GM12878 (cell line): ENCODE measurements at regions not wholly inside any gene's neighbourhood (a gene's known extent, or its start where the extent isn't known, plus 50 kb on each side); places are given as distances from the start of the nearest gene placed in this dataset.

Experiments used
- ATAC-seq: fragments of 200-7000 bp; cut with Tn5 transposase; 3 replicates; pipeline ENCODE4 v1.9.1; 2020; ENCODE audit warnings: mild to moderate bottlenecking, moderate library complexity
- BruUV-seq: library from RNA; stranded (reverse); fragments of 400-500 nt; replicated peaks from 2 replicates; lab custom pipeline; 2021; lab: Mats Ljungman, UMichigan
- CTCF ChIA-PET: fragments of 300-600 bp; sonication (Branson Sonifier 250); formaldehyde crosslinking; extraction: SDS; loops from one replicate; lab custom pipeline; 2021; ENCODE audit warnings: inconsistent platforms; lab: Yijun Ruan, JAX
- POLR2A ChIA-PET: fragments of 350-600 bp; formaldehyde crosslinking; extraction: SDS; loops from one replicate; lab custom pipeline; 2021; ENCODE audit warnings: inconsistent platforms; lab: Charles Lee
- RAD21 ChIA-PET: fragments of 300-600 bp; sonication (Branson Sonifier 250); formaldehyde crosslinking; loops from one replicate; lab custom pipeline; 2023; ENCODE audit warnings: antibody characterized with exemption; ENCODE audit not compliant: unreplicated experiment; lab: Charles Lee
- SMC1A ChIA-PET: fragments of 300-600 bp; sonication (Branson Sonifier 250); formaldehyde crosslinking; loops from one replicate; lab custom pipeline; 2023; ENCODE audit not compliant: unreplicated experiment, uncharacterized antibody; lab: Charles Lee
- DNase-seq: peaks from one replicate; pipeline ENCODE4 v3.0.0-alpha.2; 2011; ENCODE audit warnings: low read depth, low spot score
- FAIRE-seq: peaks from 3 replicates; lab custom pipeline; 2011; peaks lifted over from hg19 to GRCh38; lab: Jason Lieb, UNC
- H2AFZ ChIP-seq: 2 replicates; pipeline ENCODE4 v1.6.0; 2011; ENCODE audit warnings: low read depth, low read length, control low read depth; ENCODE audit not compliant: control insufficient read depth
- H3K27ac ChIP-seq: 2 replicates; pipeline ENCODE4 v1.5.1; 2011; ENCODE audit warnings: control low read depth; ENCODE audit not compliant: control insufficient read depth, insufficient read depth
- H3K27me3 ChIP-seq, 2 experiments: replicated peaks in 1 of 2; 2 replicates each; pipeline versions ENCODE4 v1.6.0 to v1.6.1; 2011; ENCODE audit warnings: low read length in 1 of 2; ENCODE audit not compliant: control insufficient read depth in 2 of 2, insufficient read depth in 2 of 2
- H3K36me3 ChIP-seq, 2 experiments: 2 replicates each; pipeline ENCODE4 v1.5.1; 2011; ENCODE audit warnings: low read length in 1 of 2; ENCODE audit not compliant: control insufficient read depth in 2 of 2, insufficient read depth in 2 of 2
- H3K4me1 ChIP-seq: 2 replicates; pipeline ENCODE4 v1.6.1; 2011; ENCODE audit warnings: mild to moderate bottlenecking, low read length, moderate library complexity, mixed read lengths; ENCODE audit not compliant: control insufficient read depth, insufficient read depth
- H3K4me2 ChIP-seq: 2 replicates; pipeline ENCODE4 v1.6.0; 2011; ENCODE audit warnings: control low read depth; ENCODE audit not compliant: control insufficient read depth, insufficient read depth
- H3K4me3 ChIP-seq: fragments of 200-600 bp; sonication (generic); 2 replicates; pipeline ENCODE4 v1.5.1; 2016
- H3K79me2 ChIP-seq: 2 replicates; pipeline ENCODE4 v1.6.0; 2011; ENCODE audit warnings: low read length; ENCODE audit not compliant: control insufficient read depth, insufficient read depth
- H3K9ac ChIP-seq: 2 replicates; pipeline ENCODE4 v1.8.0; 2011; ENCODE audit warnings: low read length, control low read depth, mixed read lengths; ENCODE audit not compliant: control insufficient read depth, insufficient read depth
- H3K9me3 ChIP-seq: replicated peaks from 3 replicates; pipeline ENCODE4 v1.5.1; 2011; ENCODE audit warnings: mild to moderate bottlenecking, low read length; ENCODE audit not compliant: control insufficient read depth, insufficient read depth
- H4K20me1 ChIP-seq: 2 replicates; pipeline ENCODE4 v1.6.0; 2011; ENCODE audit not compliant: control insufficient read depth, insufficient read depth
- CBFB ChIP-seq: IDR thresholded peaks from 2 replicates; pipeline ENCODE4 v1.6.1; 2016; ENCODE audit warnings: antibody characterized with exemption, low read depth
- GABPA ChIP-seq: IDR thresholded peaks from 2 replicates; pipeline ENCODE4 v1.6.1; 2014; ENCODE audit warnings: antibody characterized with exemption, low read depth, mild to moderate bottlenecking, inconsistent platforms
- IKZF2 ChIP-seq, 2 experiments: fragments of 450-650 bp; IDR thresholded peaks; 2 replicates each; pipeline ENCODE4 v1.6.1; 2017; ENCODE audit warnings: mild to moderate bottlenecking in 2 of 2, moderate library complexity in 2 of 2
- KLF5 ChIP-seq: fragments of 450-650 bp; IDR thresholded peaks from 2 replicates; pipeline ENCODE4 v1.6.1; 2014; ENCODE audit warnings: mild to moderate bottlenecking; ENCODE audit not compliant: partially characterized antibody
- MEF2B ChIP-seq: fragments of 450-650 bp; IDR thresholded peaks from 2 replicates; pipeline ENCODE4 v1.6.1; 2018; ENCODE audit warnings: mild to moderate bottlenecking, moderate library complexity; ENCODE audit not compliant: partially characterized antibody, poor library complexity, severe bottlenecking
- MYC ChIP-seq: IDR thresholded peaks from 2 replicates; pipeline ENCODE4 v1.6.1; 2011; ENCODE audit warnings: mild to moderate bottlenecking, low read length, moderate library complexity, inconsistent platforms; ENCODE audit not compliant: insufficient read depth, insufficient replicate concordance, insufficient read length, severe bottlenecking
- NBN ChIP-seq: fragments of 450-650 bp; IDR thresholded peaks from 2 replicates; pipeline ENCODE4 v1.6.1; 2016
- NFYA ChIP-seq: IDR thresholded peaks from 2 replicates; pipeline ENCODE4 v1.6.1; 2011; ENCODE audit warnings: low read depth, mild to moderate bottlenecking, low read length, improper control_type of control experiment, borderline replicate concordance
- TAF1 ChIP-seq: IDR thresholded peaks from 2 replicates; pipeline ENCODE4 v1.6.1; 2011; ENCODE audit warnings: mild to moderate bottlenecking, low read depth, low read length, borderline replicate concordance
- YBX1 ChIP-seq: fragments of 450-650 bp; IDR thresholded peaks from 2 replicates; pipeline ENCODE4 v1.6.1; 2016; ENCODE audit warnings: antibody characterized with exemption
- ZNF207 ChIP-seq: fragments of 450-650 bp; IDR thresholded peaks from 2 replicates; pipeline ENCODE4 v1.6.1; 2014; ENCODE audit warnings: antibody characterized with exemption, mild to moderate bottlenecking, borderline replicate concordance
- ZNF384 ChIP-seq: IDR thresholded peaks from 2 replicates; pipeline ENCODE4 v1.6.1; 2012; ENCODE audit warnings: low read depth, mild to moderate bottlenecking, low read length, improper control_type of control experiment, borderline replicate concordance
- ZNF622 ChIP-seq: fragments of 450-650 bp; IDR thresholded peaks from 2 replicates; pipeline ENCODE4 v1.6.1; 2017; ENCODE audit warnings: mild to moderate bottlenecking, inconsistent platforms
- WGBS: methylation state at CpG from one replicate; pipeline ENCODE4 v1.1.6; 2016; ENCODE audit warnings: low lambda C conversion rate; ENCODE audit not compliant: insufficient replicate concordance, insufficient coverage; ENCODE audit errors: missing lambda C conversion rate; 5-methylcytosine and 5-hydroxymethylcytosine counted together
- in situ Hi-C: fragments of 300-500 bp; cut with MboI; formaldehyde crosslinking; loops from 9 replicates; pipeline ENCODE4 v1.14.3; 2018; ENCODE audit warnings: mixed read lengths
- intact Hi-C: fragments of 100-400 bp; cut with micrococcal nuclease; formaldehyde crosslinking; loops from one replicate; pipeline ENCODE4 v1.14.2; 2022; ENCODE audit not compliant: unreplicated experiment
- TF ChIP-seq, protein P1 (sequence below): fragments of 450-650 bp; IDR thresholded peaks from 2 replicates; pipeline ENCODE4 v1.6.1; 2016; ENCODE audit warnings: mild to moderate bottlenecking
- TF ChIP-seq, protein P2 (sequence below): fragments of 450-650 bp; IDR thresholded peaks from 2 replicates; pipeline ENCODE4 v1.6.1; 2018; ENCODE audit warnings: borderline replicate concordance, mild to moderate bottlenecking; ENCODE audit not compliant: partially characterized antibody
- TF ChIP-seq, protein P3 (sequence below), 3 experiments: IDR thresholded peaks in 2 of 3; conservative IDR thresholded peaks in 1 of 3; 2 replicates each; pipeline ENCODE4 v1.5.1; 2011; ENCODE audit warnings: low read depth in 3 of 3, low read length in 3 of 3, mild to moderate bottlenecking in 3 of 3, control low read depth in 2 of 3, moderate library complexity in 2 of 3, inconsistent platforms in 1 of 3, mixed read lengths in 1 of 3; ENCODE audit not compliant: control insufficient read depth in 2 of 3, insufficient read depth in 1 of 3; ENCODE audit errors: extremely low read depth in 1 of 3
- TF ChIP-seq, protein P4 (sequence below): fragments of 150-350 bp; IDR thresholded peaks from 2 replicates; pipeline ENCODE4 v1.6.1; 2014; ENCODE audit warnings: mild to moderate bottlenecking, low read depth, low read length

DNA sequence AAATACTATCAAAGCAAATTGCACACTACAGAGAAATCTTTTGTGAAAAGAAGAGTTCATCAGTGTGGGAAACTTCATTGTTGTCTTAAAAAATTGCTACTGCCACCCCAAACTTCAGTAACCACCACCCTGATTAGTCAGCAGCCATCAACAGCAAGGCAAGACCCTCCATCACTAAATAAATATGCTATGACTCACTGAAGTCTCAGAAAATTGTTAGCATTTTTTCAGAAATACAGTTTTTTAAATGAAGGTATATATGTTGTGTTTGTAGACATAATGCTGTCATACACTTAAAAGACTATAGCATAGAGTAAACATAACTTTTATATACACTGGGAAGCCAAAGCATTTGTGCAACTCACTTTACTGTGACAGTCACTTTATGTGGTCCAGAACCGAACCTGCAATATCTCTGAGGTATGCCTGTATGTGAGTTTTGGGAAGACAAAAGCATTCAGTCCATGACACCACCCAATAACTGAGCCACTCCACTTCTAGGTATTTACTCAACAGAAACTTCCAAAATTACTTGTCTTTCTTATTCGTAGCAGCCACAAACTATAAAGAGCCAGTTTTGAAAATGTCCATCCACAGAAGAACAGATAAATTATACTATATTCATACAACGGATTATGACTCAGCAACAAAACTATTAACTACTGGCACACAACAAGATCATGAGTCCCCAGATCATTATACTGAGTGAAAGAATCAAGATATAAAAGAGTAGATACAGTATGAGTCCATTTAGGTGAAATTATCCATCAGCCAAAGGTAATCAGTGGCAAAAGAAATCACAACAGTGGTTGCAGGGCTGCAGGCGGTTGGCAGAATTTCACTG lies 649.6 kb downstream of the BCL11B start:
- Histone ChIP-seq H3K4me3 (no peak overlapping the region), H3K4me2 (no peak overlapping the region), H3K4me1 (no peaks in the 10 kb centered on the region), H3K79me2 (no peaks in the 10 kb centered on the region), H2AFZ (no peak overlapping the region), H3K36me3 (no peaks in the 10 kb centered on the region), H4K20me1 (no peaks in the 10 kb centered on the region), H3K27ac (no peak overlapping the region), H3K27me3 (no peaks in the 10 kb centered on the region), H3K9me3 (no peaks in the 10 kb centered on the region), H3K9ac (no peak overlapping the region)
- in situ Hi-C loops (no loop called here), intact Hi-C loops (no loop called here)
- ChIA-PET SMC1A (no interaction called here), CTCF (interaction anchor here (1.0 kb wide), 1 partner anchor 11 kb away, joined by 4 read pairs; no protein-coding TSS in a partner anchor), POLR2A (no interaction called here), RAD21 (no interaction called here)
- FAIRE-seq (no peak), DNase-seq (no peak), ATAC-seq (no peak)
- BruUV-seq: no TSS peak
- WGBS: 37% methylated on average over 4 of the region's 4 CpGs
- TF ChIP-seq, protein P1, sequence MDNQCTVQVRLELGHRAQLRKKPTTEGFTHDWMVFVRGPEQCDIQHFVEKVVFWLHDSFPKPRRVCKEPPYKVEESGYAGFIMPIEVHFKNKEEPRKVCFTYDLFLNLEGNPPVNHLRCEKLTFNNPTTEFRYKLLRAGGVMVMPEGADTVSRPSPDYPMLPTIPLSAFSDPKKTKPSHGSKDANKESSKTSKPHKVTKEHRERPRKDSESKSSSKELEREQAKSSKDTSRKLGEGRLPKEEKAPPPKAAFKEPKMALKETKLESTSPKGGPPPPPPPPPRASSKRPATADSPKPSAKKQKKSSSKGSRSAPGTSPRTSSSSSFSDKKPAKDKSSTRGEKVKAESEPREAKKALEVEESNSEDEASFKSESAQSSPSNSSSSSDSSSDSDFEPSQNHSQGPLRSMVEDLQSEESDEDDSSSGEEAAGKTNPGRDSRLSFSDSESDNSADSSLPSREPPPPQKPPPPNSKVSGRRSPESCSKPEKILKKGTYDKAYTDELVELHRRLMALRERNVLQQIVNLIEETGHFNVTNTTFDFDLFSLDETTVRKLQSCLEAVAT: no peak
- TF ChIP-seq MEF2B: no peak
- no peak for TF ChIP-seq NFYA
- TF ChIP-seq, protein P2, sequence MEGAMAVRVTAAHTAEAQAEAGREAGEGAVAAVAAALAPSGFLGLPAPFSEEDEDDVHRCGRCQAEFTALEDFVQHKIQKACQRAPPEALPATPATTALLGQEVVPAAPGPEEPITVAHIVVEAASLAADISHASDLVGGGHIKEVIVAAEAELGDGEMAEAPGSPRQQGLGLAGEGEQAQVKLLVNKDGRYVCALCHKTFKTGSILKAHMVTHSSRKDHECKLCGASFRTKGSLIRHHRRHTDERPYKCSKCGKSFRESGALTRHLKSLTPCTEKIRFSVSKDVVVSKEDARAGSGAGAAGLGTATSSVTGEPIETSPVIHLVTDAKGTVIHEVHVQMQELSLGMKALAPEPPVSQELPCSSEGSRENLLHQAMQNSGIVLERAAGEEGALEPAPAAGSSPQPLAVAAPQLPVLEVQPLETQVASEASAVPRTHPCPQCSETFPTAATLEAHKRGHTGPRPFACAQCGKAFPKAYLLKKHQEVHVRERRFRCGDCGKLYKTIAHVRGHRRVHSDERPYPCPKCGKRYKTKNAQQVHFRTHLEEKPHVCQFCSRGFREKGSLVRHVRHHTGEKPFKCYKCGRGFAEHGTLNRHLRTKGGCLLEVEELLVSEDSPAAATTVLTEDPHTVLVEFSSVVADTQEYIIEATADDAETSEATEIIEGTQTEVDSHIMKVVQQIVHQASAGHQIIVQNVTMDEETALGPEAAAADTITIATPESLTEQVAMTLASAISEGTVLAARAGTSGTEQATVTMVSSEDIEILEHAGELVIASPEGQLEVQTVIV: no peak
- TF ChIP-seq, protein P3, sequence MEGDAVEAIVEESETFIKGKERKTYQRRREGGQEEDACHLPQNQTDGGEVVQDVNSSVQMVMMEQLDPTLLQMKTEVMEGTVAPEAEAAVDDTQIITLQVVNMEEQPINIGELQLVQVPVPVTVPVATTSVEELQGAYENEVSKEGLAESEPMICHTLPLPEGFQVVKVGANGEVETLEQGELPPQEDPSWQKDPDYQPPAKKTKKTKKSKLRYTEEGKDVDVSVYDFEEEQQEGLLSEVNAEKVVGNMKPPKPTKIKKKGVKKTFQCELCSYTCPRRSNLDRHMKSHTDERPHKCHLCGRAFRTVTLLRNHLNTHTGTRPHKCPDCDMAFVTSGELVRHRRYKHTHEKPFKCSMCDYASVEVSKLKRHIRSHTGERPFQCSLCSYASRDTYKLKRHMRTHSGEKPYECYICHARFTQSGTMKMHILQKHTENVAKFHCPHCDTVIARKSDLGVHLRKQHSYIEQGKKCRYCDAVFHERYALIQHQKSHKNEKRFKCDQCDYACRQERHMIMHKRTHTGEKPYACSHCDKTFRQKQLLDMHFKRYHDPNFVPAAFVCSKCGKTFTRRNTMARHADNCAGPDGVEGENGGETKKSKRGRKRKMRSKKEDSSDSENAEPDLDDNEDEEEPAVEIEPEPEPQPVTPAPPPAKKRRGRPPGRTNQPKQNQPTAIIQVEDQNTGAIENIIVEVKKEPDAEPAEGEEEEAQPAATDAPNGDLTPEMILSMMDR (IDR thresholded peaks at IDR 0.05 in 2 of 3, conservative IDR thresholded peaks at IDR 0.05 in 1 of 3; ENCODE audit: control insufficient read depth in 2 of 3, extremely low read depth in 1 of 3, insufficient read depth in 1 of 3, low read depth in 3 of 3, low read length in 3 of 3): no peak
- TF ChIP-seq ZNF207: no peak
- no peak for TF ChIP-seq MYC
- TF ChIP-seq ZNF384: no peak
- TF ChIP-seq TAF1: no peak
- TF ChIP-seq, protein P4, sequence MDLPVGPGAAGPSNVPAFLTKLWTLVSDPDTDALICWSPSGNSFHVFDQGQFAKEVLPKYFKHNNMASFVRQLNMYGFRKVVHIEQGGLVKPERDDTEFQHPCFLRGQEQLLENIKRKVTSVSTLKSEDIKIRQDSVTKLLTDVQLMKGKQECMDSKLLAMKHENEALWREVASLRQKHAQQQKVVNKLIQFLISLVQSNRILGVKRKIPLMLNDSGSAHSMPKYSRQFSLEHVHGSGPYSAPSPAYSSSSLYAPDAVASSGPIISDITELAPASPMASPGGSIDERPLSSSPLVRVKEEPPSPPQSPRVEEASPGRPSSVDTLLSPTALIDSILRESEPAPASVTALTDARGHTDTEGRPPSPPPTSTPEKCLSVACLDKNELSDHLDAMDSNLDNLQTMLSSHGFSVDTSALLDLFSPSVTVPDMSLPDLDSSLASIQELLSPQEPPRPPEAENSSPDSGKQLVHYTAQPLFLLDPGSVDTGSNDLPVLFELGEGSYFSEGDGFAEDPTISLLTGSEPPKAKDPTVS: no peak
- no peak for TF ChIP-seq NBN
- no peak for TF ChIP-seq YBX1
- TF ChIP-seq GABPA: no peak
- TF ChIP-seq CBFB: no peak
- TF ChIP-seq KLF5: no peak
- no peak for TF ChIP-seq IKZF2 (IDR thresholded peaks at IDR 0.05)
- TF ChIP-seq ZNF622: no peak
